Activated T-helper 1 cell treated with anti-CD3 and anti-CD28 coated beads, Interleukin-12 subunit alpha, Interleukin-12 subunit beta, Interleukin-2, Interleukin-4 antibody, amounts not matched to agents 30 ng/mL and 10 ng/mL and 1 ng/mL, durations not matched to agents 14 hours and 24 hours and 36 hours (primary cell): ENCODE measurements at regions not wholly inside any gene's neighbourhood (a gene's known extent, or its start where the extent isn't known, plus 50 kb on each side); places are given as distances from the start of the nearest gene placed in this dataset.

ENCODE experiments used
- DNase-seq: peaks from one replicate; pipeline ENCODE4 v3.0.0; 2021; ENCODE audit warnings: low spot score
- H3K27ac Mint-ChIP-seq: one replicate; pipeline ENCODE4 v1.8.0; 2021; ENCODE audit warnings: mild to moderate bottlenecking, mixed read lengths
- H3K27me3 Mint-ChIP-seq: one replicate; pipeline ENCODE4 v1.8.0; 2022; ENCODE audit warnings: mild to moderate bottlenecking, moderate library complexity, mixed read lengths; ENCODE audit not compliant: insufficient read depth
- H3K36me3 Mint-ChIP-seq: one replicate; pipeline ENCODE4 v1.8.0; 2021; ENCODE audit warnings: low read depth, mixed read lengths
- H3K4me1 Mint-ChIP-seq: one replicate; pipeline ENCODE4 v1.8.0; 2021; ENCODE audit warnings: low read depth, mixed read lengths
- H3K4me3 Mint-ChIP-seq: one replicate; pipeline ENCODE4 v1.8.0; 2021; ENCODE audit warnings: mild to moderate bottlenecking, moderate library complexity, mixed read lengths
- H3K9me3 Mint-ChIP-seq: one replicate; pipeline ENCODE4 v1.8.0; 2021; ENCODE audit warnings: mixed read lengths
- intact Hi-C: fragments of 100-400 bp; cut with micrococcal nuclease; formaldehyde crosslinking; loops from one replicate; pipeline ENCODE4 v1.15.1; 2024

GRCh38 chr9:81183761-81184160 lies 505.6 kb downstream of the TLE1 start:
- Mint-ChIP-seq H3K9me3 (no peaks in the 10 kb centered on the region), H3K27ac (no peak overlapping the region), H3K27me3 (no peaks in the 10 kb centered on the region), H3K4me1 (no peaks in the 10 kb centered on the region), H3K4me3 (no peak overlapping the region), H3K36me3 (no peaks in the 10 kb centered on the region)
- DNase-seq = no peak
- intact Hi-C loops = no loop called here

GRCh38 chr9:81182431-81182830 lies 506.9 kb downstream of the TLE1 start:
- no peak overlapping the region for H3K27ac Mint-ChIP-seq
- no peaks in the 10 kb centered on the region for H3K36me3 Mint-ChIP-seq
- H3K9me3 Mint-ChIP-seq = no peaks in the 10 kb centered on the region
- intact Hi-C loops = no loop called here
- no peak overlapping the region for H3K4me3 Mint-ChIP-seq
- H3K27me3 Mint-ChIP-seq = no peaks in the 10 kb centered on the region
- no peak for DNase-seq
- H3K4me1 Mint-ChIP-seq = no peaks in the 10 kb centered on the region

GRCh38 chr9:81174023-81174422 lies 515.3 kb downstream of the TLE1 start:
- no peak for DNase-seq
- intact Hi-C loops = no loop called here

GRCh38 chr9:81171689-81172088 lies 517.7 kb downstream of the TLE1 start:
- no peak overlapping the region for H3K27ac Mint-ChIP-seq
- H3K4me1 Mint-ChIP-seq = no peaks in the 10 kb centered on the region
- H3K36me3 Mint-ChIP-seq = no peaks in the 10 kb centered on the region
- H3K4me3 Mint-ChIP-seq = no peak overlapping the region
- DNase-seq = no peak
- H3K9me3 Mint-ChIP-seq = peaks cover 3% of the 10 kb centered on the region
- intact Hi-C loops = no loop called here
- no peaks in the 10 kb centered on the region for H3K27me3 Mint-ChIP-seq

More at GRCh38 chr9:81174023-81174422, 515.3 kb downstream of the TLE1 start:
- H3K36me3 Mint-ChIP-seq = no peaks in the 10 kb centered on the region
- H3K9me3 Mint-ChIP-seq = no peaks in the 10 kb centered on the region
- no peaks in the 10 kb centered on the region for H3K4me1 Mint-ChIP-seq
- H3K27me3 Mint-ChIP-seq = no peaks in the 10 kb centered on the region
- no peak overlapping the region for H3K4me3 Mint-ChIP-seq
- no peak overlapping the region for H3K27ac Mint-ChIP-seq

- intact Hi-C loops = no loop called here
- H3K9me3 Mint-ChIP-seq = peaks cover 20% of the 10 kb centered on the region
- no peak overlapping the region for H3K27ac Mint-ChIP-seq
- DNase-seq = no peak
- peaks cover 1% of the 10 kb centered on the region for H3K27me3 Mint-ChIP-seq
- no peak overlapping the region for H3K4me3 Mint-ChIP-seq
- H3K4me1 Mint-ChIP-seq = no peaks in the 10 kb centered on the region
- no peaks in the 10 kb centered on the region for H3K36me3 Mint-ChIP-seq
Measured at GRCh38 chr9:81162361-81162760, 527.0 kb downstream of the TLE1 start.

- Mint-ChIP-seq H3K27me3 (peaks cover 1% of the 10 kb centered on the region), H3K9me3 (peaks cover 4% of the 10 kb centered on the region), H3K4me3 (no peak overlapping the region), H3K4me1 (no peaks in the 10 kb centered on the region), H3K36me3 (no peaks in the 10 kb centered on the region), H3K27ac (no peak overlapping the region)
- intact Hi-C loops = no loop called here
- DNase-seq = no peak
Measured at GRCh38 chr9:81156381-81156780, 533.0 kb downstream of the TLE1 start.

GRCh38 chr9:81150016-81150625 lies 539.2 kb downstream of the TLE1 start:
- no peaks in the 10 kb centered on the region for H3K4me1 Mint-ChIP-seq
- peaks cover 6% of the 10 kb centered on the region for H3K9me3 Mint-ChIP-seq
- intact Hi-C loops = no loop called here
- H3K4me3 Mint-ChIP-seq = no peak overlapping the region
- H3K36me3 Mint-ChIP-seq = no peaks in the 10 kb centered on the region
- no peak overlapping the region for H3K27ac Mint-ChIP-seq
- DNase-seq = no peak
- H3K27me3 Mint-ChIP-seq = no peaks in the 10 kb centered on the region

- intact Hi-C loops = no loop called here
- no peak overlapping the region for H3K27ac Mint-ChIP-seq
- DNase-seq = no peak
- no peaks in the 10 kb centered on the region for H3K4me1 Mint-ChIP-seq
- H3K36me3 Mint-ChIP-seq = no peaks in the 10 kb centered on the region
- H3K9me3 Mint-ChIP-seq = peaks cover 6% of the 10 kb centered on the region
- H3K4me3 Mint-ChIP-seq = no peak overlapping the region
- no peaks in the 10 kb centered on the region for H3K27me3 Mint-ChIP-seq
Measured at GRCh38 chr9:81146684-81147337, 542.5 kb downstream of the TLE1 start.

- Mint-ChIP-seq H3K27ac (no peak overlapping the region), H3K27me3 (no peaks in the 10 kb centered on the region), H3K9me3 (peaks cover 6% of the 10 kb centered on the region), H3K4me1 (no peaks in the 10 kb centered on the region), H3K36me3 (no peaks in the 10 kb centered on the region), H3K4me3 (no peak overlapping the region)
- no peak for DNase-seq
- intact Hi-C loops = no loop called here
Measured at GRCh38 chr9:81146241-81146640, 543.1 kb downstream of the TLE1 start.

GRCh38 chr9:81145331-81145963 lies 543.9 kb downstream of the TLE1 start:
- H3K9me3 Mint-ChIP-seq = peaks cover 7% of the 10 kb centered on the region
- H3K4me3 Mint-ChIP-seq = no peak overlapping the region
- no peak for DNase-seq
- intact Hi-C loops = no loop called here
- H3K27ac Mint-ChIP-seq = no peak overlapping the region
- no peaks in the 10 kb centered on the region for H3K27me3 Mint-ChIP-seq
- no peaks in the 10 kb centered on the region for H3K4me1 Mint-ChIP-seq
- H3K36me3 Mint-ChIP-seq = no peaks in the 10 kb centered on the region

GRCh38 chr9:81141961-81142360 lies 547.4 kb downstream of the TLE1 start:
- H3K4me3 Mint-ChIP-seq = no peak overlapping the region
- no peaks in the 10 kb centered on the region for H3K36me3 Mint-ChIP-seq
- no peak for DNase-seq
- intact Hi-C loops = no loop called here
- peaks cover 7% of the 10 kb centered on the region for H3K9me3 Mint-ChIP-seq
- H3K27ac Mint-ChIP-seq = no peak overlapping the region
- no peaks in the 10 kb centered on the region for H3K27me3 Mint-ChIP-seq
- no peaks in the 10 kb centered on the region for H3K4me1 Mint-ChIP-seq

GRCh38 chr9:81137976-81138568 lies 551.3 kb downstream of the TLE1 start:
- peaks cover 3% of the 10 kb centered on the region for H3K9me3 Mint-ChIP-seq
- DNase-seq = no peak
- H3K27me3 Mint-ChIP-seq = no peaks in the 10 kb centered on the region
- no peaks in the 10 kb centered on the region for H3K4me1 Mint-ChIP-seq
- no peaks in the 10 kb centered on the region for H3K36me3 Mint-ChIP-seq
- H3K27ac Mint-ChIP-seq = no peak overlapping the region
- intact Hi-C loops = no loop called here
- no peak overlapping the region for H3K4me3 Mint-ChIP-seq

- Mint-ChIP-seq H3K4me1 (no peaks in the 10 kb centered on the region), H3K9me3 (no peaks in the 10 kb centered on the region), H3K27ac (no peak overlapping the region), H3K36me3 (no peaks in the 10 kb centered on the region), H3K4me3 (no peak overlapping the region), H3K27me3 (no peaks in the 10 kb centered on the region)
- intact Hi-C loops = no loop called here
- DNase-seq = no peak
Measured at GRCh38 chr9:81132796-81133195, 556.6 kb downstream of the TLE1 start.
